Parathyroid adenoma (tissue), 2 donors: ENCODE measurements at regions not wholly inside any gene's neighbourhood (a gene's known extent, or its start where the extent isn't known, plus 50 kb on each side); places are given as distances from the start of the nearest gene placed in this dataset.

Experiments
- H2AFZ ChIP-seq: fragments of 300-600 bp; sonication (generic); one replicate; pipeline ENCODE4 v1.7.0; 2017; ENCODE audit warnings: antibody characterized with exemption, mild to moderate bottlenecking
- H3K27ac ChIP-seq: fragments of 300-600 bp; sonication (generic); one replicate; pipeline ENCODE4 v1.7.0; 2017
- H3K27me3 ChIP-seq: fragments of 300-600 bp; sonication (generic); one replicate; pipeline ENCODE4 v1.7.0; 2017; ENCODE audit warnings: low read length; ENCODE audit not compliant: control insufficient read depth, insufficient read depth
- H3K36me3 ChIP-seq: fragments of 300-600 bp; sonication (generic); one replicate; pipeline ENCODE4 v1.7.0; 2017; ENCODE audit warnings: low read length; ENCODE audit not compliant: control insufficient read depth, insufficient read depth
- H3K4me1 ChIP-seq: fragments of 300-600 bp; sonication (generic); one replicate; pipeline ENCODE4 v1.7.0; 2017; ENCODE audit warnings: control low read depth
- H3K4me2 ChIP-seq: fragments of 300-600 bp; sonication (generic); one replicate; pipeline ENCODE4 v1.7.0; 2017; ENCODE audit warnings: low read length
- H3K4me3 ChIP-seq: fragments of 300-600 bp; sonication (generic); one replicate; pipeline ENCODE4 v1.7.0; 2017; ENCODE audit warnings: low read depth, low read length
- H3K79me2 ChIP-seq: fragments of 300-600 bp; sonication (generic); one replicate; pipeline ENCODE4 v1.7.0; 2017; ENCODE audit warnings: control low read depth
- H3K9ac ChIP-seq: fragments of 300-600 bp; sonication (generic); one replicate; pipeline ENCODE4 v1.7.0; 2017; ENCODE audit warnings: mild to moderate bottlenecking
- H3K9me3 ChIP-seq: fragments of 300-600 bp; sonication (generic); one replicate; pipeline ENCODE4 v1.7.0; 2017; ENCODE audit warnings: low read length; ENCODE audit not compliant: control insufficient read depth
- CTCF ChIP-seq: fragments of 300-600 bp; sonication (generic); IDR thresholded peaks from one replicate; pipeline ENCODE4 v1.7.0; 2017; ENCODE audit warnings: antibody characterized with exemption, mild to moderate bottlenecking
- donor health status: primary hyperparathyroidism.

GRCh38 chrX:36609616-36610585, 398.3 kb upstream of the FAM47C start:
- Histone ChIP-seq H3K27me3 (no peaks in the 10 kb centered on the region), H3K79me2 (no peaks in the 10 kb centered on the region), H3K4me1 (no peaks in the 10 kb centered on the region), H3K4me3 (no peak overlapping the region), H3K36me3 (no peaks in the 10 kb centered on the region), H3K9ac (no peak overlapping the region), H3K4me2 (no peak overlapping the region), H2AFZ (no peak overlapping the region), H3K27ac (no peak overlapping the region), H3K9me3 (no peaks in the 10 kb centered on the region)
- no peak for TF ChIP-seq CTCF

- no peak for TF ChIP-seq CTCF
- no peak overlapping the region for H3K27ac ChIP-seq
- no peak overlapping the region for H2AFZ ChIP-seq
Observed at GRCh38 chrX:36626898-36627297, 381.3 kb upstream of the FAM47C start.

GRCh38 chrX:36640232-36640631, 367.9 kb upstream of the FAM47C start:
- Histone ChIP-seq H3K9ac (no peak overlapping the region), H3K9me3 (no peaks in the 10 kb centered on the region), H3K4me2 (no peak overlapping the region), H3K4me1 (no peaks in the 10 kb centered on the region), H3K36me3 (no peaks in the 10 kb centered on the region), H3K79me2 (no peaks in the 10 kb centered on the region), H3K27ac (no peak overlapping the region), H2AFZ (no peak overlapping the region), H3K27me3 (no peaks in the 10 kb centered on the region), H3K4me3 (no peak overlapping the region)
- TF ChIP-seq CTCF = no peak

More at GRCh38 chrX:36626898-36627297, 381.3 kb upstream of the FAM47C start:
- H3K4me1 ChIP-seq = no peaks in the 10 kb centered on the region
- no peak overlapping the region for H3K4me3 ChIP-seq
- H3K9me3 ChIP-seq = no peaks in the 10 kb centered on the region
- H3K9ac ChIP-seq = no peak overlapping the region
- H3K36me3 ChIP-seq = no peaks in the 10 kb centered on the region
- no peak overlapping the region for H3K4me2 ChIP-seq
- no peaks in the 10 kb centered on the region for H3K27me3 ChIP-seq
- H3K79me2 ChIP-seq = no peaks in the 10 kb centered on the region

- Histone ChIP-seq H3K36me3 (no peaks in the 10 kb centered on the region), H3K27me3 (no peaks in the 10 kb centered on the region), H3K4me2 (no peak overlapping the region), H3K4me3 (no peak overlapping the region), H2AFZ (no peak overlapping the region), H3K9me3 (no peaks in the 10 kb centered on the region), H3K9ac (no peak overlapping the region), H3K79me2 (no peaks in the 10 kb centered on the region), H3K4me1 (no peaks in the 10 kb centered on the region), H3K27ac (no peak overlapping the region)
- TF ChIP-seq CTCF = no peak
Observed at GRCh38 chrX:36642052-36642451, 366.1 kb upstream of the FAM47C start.
